OCI-LY3 (cell line): ENCODE measurements at regions not wholly inside any gene's neighbourhood (a gene's known extent, or its start where the extent isn't known, plus 50 kb on each side); places are given as distances from the start of the nearest gene placed in this dataset.

Experiments
- H2AFZ ChIP-seq: fragments of 200-600, 300-600 bp; shearing (Covaris generic); 2 replicates; pipeline ENCODE4 v1.6.0; 2014; ENCODE audit warnings: antibody characterized with exemption, low read depth, low read length
- H3K27ac ChIP-seq: fragments of 200-600, 300-600 bp; sonication (generic); 2 replicates; pipeline ENCODE4 v1.5.1; 2014; ENCODE audit warnings: mild to moderate bottlenecking, low read length, moderate library complexity, mixed read lengths
- H3K27me3 ChIP-seq: fragments of 200-600, 300-600 bp; sonication (generic); 2 replicates; pipeline ENCODE4 v1.6.1; 2014; ENCODE audit warnings: low read depth, low read length, mixed read lengths
- H3K36me3 ChIP-seq: fragments of 200-600, 300-600 bp; sonication (generic); replicated peaks from 2 replicates; pipeline ENCODE3; 2014; ENCODE audit warnings: low read depth, low read length, mixed read lengths
- H3K4me1 ChIP-seq: fragments of 300-600, 200-600 bp; sonication (generic); 2 replicates; pipeline ENCODE4 v1.6.1; 2014; ENCODE audit warnings: low read length, mixed read lengths
- H3K4me2 ChIP-seq: fragments of 200-600, 300-600 bp; sonication (generic); 2 replicates; pipeline ENCODE4 v1.6.1; 2014; ENCODE audit warnings: low read length, mixed read lengths
- H3K4me3 ChIP-seq: fragments of 300-600, 200-600 bp; sonication (generic); 2 replicates; pipeline ENCODE4 v1.5.1; 2014; ENCODE audit warnings: antibody characterized with exemption, mild to moderate bottlenecking, low read length, moderate library complexity
- H3K79me2 ChIP-seq: fragments of 300-600, 200-600 bp; shearing (Covaris generic); 2 replicates; pipeline ENCODE4 v1.6.1; 2014; ENCODE audit warnings: mild to moderate bottlenecking, low read length, mixed read lengths
- H3K9ac ChIP-seq: fragments of 300-600, 200-600 bp; shearing (Covaris generic); 2 replicates; pipeline ENCODE4 v1.6.0; 2014; ENCODE audit warnings: mild to moderate bottlenecking, low read length, moderate library complexity
- H3K9me3 ChIP-seq: fragments of 200-600, 300-600 bp; shearing (Covaris generic); 2 replicates; pipeline ENCODE4 v1.6.1; 2014; ENCODE audit warnings: low read length, mixed read lengths; ENCODE audit not compliant: insufficient read depth
- H4K20me1 ChIP-seq: fragments of 200-600, 300-600 bp; sonication (generic); 2 replicates; pipeline ENCODE4 v1.6.1; 2016; ENCODE audit warnings: low read length, mixed read lengths; ENCODE audit not compliant: insufficient read depth
- CTCF ChIP-seq: fragments of 200-600, 300-600 bp; sonication (generic); IDR thresholded peaks from 2 replicates; pipeline ENCODE4 v1.5.1; 2014; ENCODE audit warnings: antibody characterized with exemption, low read length, low read depth
- EZH2phosphoT487 ChIP-seq: fragments of 200-600 bp; shearing (Covaris generic); IDR thresholded peaks from 2 replicates; pipeline ENCODE4 v1.6.1; 2018; ENCODE audit warnings: antibody characterized with exemption, mixed run types, low read depth

- Histone ChIP-seq H3K9me3 (no peaks in the 10 kb centered on the region), H3K27me3 (no peaks in the 10 kb centered on the region), H2AFZ (no peak overlapping the region), H3K79me2 (no peaks in the 10 kb centered on the region), H3K36me3 (no peaks in the 10 kb centered on the region), H4K20me1 (no peaks in the 10 kb centered on the region), H3K4me1 (0 out of 2 replicates have a peak, but pooled peaks cover 2% of the 10 kb centered on the region), H3K27ac (no peak overlapping the region), H3K9ac (no peak overlapping the region), H3K4me2 (no peak overlapping the region), H3K4me3 (no peak overlapping the region)
- no peak for TF ChIP-seq EZH2phosphoT487
- TF ChIP-seq CTCF: no peak
Observed at GRCh38 chr5:18028036-18028435, 393.8 kb downstream of the TAF11L14 start.

GRCh38 chr5:18032744-18033143 is 398.5 kb downstream of the TAF11L14 start:
- 0 out of 2 replicates have a peak, but pooled peaks cover 2% of the 10 kb centered on the region for H3K4me1 ChIP-seq
- H3K9ac ChIP-seq: no peak overlapping the region
- TF ChIP-seq EZH2phosphoT487 (no peak), CTCF (no peak)
- no peaks in the 10 kb centered on the region for H4K20me1 ChIP-seq
- H3K27ac ChIP-seq: no peak overlapping the region
- H3K79me2 ChIP-seq: no peaks in the 10 kb centered on the region
- no peak overlapping the region for H3K4me2 ChIP-seq
- no peaks in the 10 kb centered on the region for H3K27me3 ChIP-seq
- H3K4me3 ChIP-seq: no peak overlapping the region
- no peaks in the 10 kb centered on the region for H3K9me3 ChIP-seq
- H3K36me3 ChIP-seq: no peaks in the 10 kb centered on the region
- no peak overlapping the region for H2AFZ ChIP-seq

GRCh38 chr5:18036531-18036930 is 402.3 kb downstream of the TAF11L14 start:
- Histone ChIP-seq H3K4me2 (no peak overlapping the region), H3K79me2 (no peaks in the 10 kb centered on the region), H4K20me1 (no peaks in the 10 kb centered on the region), H3K9ac (no peak overlapping the region), H3K27me3 (no peaks in the 10 kb centered on the region), H3K27ac (no peak overlapping the region), H2AFZ (no peak overlapping the region), H3K4me1 (0 out of 2 replicates have a peak, but pooled peaks cover 2% of the 10 kb centered on the region), H3K36me3 (no peaks in the 10 kb centered on the region), H3K9me3 (no peaks in the 10 kb centered on the region), H3K4me3 (no peak overlapping the region)
- TF ChIP-seq CTCF: no peak
- TF ChIP-seq EZH2phosphoT487: no peak

- Histone ChIP-seq H4K20me1 (no peaks in the 10 kb centered on the region), H3K27me3 (no peaks in the 10 kb centered on the region), H3K79me2 (no peaks in the 10 kb centered on the region), H3K4me3 (no peak overlapping the region), H3K4me2 (no peak overlapping the region), H3K4me1 (0 out of 2 replicates have a peak, but pooled peaks cover under 1% of the 10 kb centered on the region), H3K9me3 (no peaks in the 10 kb centered on the region), H2AFZ (no peak overlapping the region), H3K9ac (no peak overlapping the region), H3K36me3 (no peaks in the 10 kb centered on the region), H3K27ac (no peak overlapping the region)
- no peak for TF ChIP-seq EZH2phosphoT487
- no peak for TF ChIP-seq CTCF
Observed at GRCh38 chr5:18037718-18038117, 403.5 kb downstream of the TAF11L14 start.
